ENCODE measurements at regions not wholly inside any gene's neighbourhood (a gene's known extent, or its start where the extent isn't known, plus 50 kb on each side); places are given as distances from the start of the nearest gene placed in this dataset.

- no peak for TF ChIP-seq CTCF (IDR thresholded peaks at IDR 0.05)
- no peak for TF ChIP-seq POLR2A (IDR thresholded peaks at IDR 0.05)
- TF ChIP-seq EP300 (IDR thresholded peaks at IDR 0.05): no peak
- no peak for TF ChIP-seq POLR2AphosphoS5 (IDR thresholded peaks at IDR 0.05)
Observed at GRCh38 chr3:157836022-157836421, 270.2 kb downstream of the SHOX2 start.

Measured in sigmoid colon (tissue), 4 donors.